ENCODE measurements at regions not wholly inside any gene's neighbourhood (a gene's known extent, or its start where the extent isn't known, plus 50 kb on each side); places are given as distances from the start of the nearest gene placed in this dataset.

DNA sequence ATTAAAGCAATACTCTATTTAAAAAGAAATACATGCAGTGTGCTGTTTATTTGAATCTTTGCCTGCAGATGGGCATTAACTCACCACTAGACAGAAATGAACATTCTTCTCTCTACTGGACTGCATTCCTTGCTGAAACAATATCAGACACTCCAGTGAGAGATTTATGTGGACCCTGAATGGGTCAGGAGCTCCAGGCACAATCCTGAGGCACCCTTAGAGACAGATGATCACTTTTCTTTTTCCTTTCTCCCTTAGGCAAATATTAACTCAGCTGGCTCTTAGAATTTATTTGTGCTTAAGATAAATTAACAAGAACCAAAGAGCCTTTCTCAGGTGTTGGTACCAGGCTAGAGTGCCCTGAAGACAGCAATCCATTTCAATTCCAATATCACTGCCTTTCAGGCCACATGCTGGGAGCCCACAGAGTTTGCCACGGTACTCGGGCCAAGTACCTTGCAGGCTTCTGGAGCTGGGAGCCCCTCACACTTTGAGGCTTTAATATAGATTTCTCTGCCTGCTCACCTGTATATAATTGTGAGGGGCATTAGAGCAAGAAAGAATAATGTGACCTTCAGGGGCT is 173.0 kb downstream of the EMP1 start:
- ATAC-seq (no peak), DNase-seq (no peak)
- TF ChIP-seq, protein P1, sequence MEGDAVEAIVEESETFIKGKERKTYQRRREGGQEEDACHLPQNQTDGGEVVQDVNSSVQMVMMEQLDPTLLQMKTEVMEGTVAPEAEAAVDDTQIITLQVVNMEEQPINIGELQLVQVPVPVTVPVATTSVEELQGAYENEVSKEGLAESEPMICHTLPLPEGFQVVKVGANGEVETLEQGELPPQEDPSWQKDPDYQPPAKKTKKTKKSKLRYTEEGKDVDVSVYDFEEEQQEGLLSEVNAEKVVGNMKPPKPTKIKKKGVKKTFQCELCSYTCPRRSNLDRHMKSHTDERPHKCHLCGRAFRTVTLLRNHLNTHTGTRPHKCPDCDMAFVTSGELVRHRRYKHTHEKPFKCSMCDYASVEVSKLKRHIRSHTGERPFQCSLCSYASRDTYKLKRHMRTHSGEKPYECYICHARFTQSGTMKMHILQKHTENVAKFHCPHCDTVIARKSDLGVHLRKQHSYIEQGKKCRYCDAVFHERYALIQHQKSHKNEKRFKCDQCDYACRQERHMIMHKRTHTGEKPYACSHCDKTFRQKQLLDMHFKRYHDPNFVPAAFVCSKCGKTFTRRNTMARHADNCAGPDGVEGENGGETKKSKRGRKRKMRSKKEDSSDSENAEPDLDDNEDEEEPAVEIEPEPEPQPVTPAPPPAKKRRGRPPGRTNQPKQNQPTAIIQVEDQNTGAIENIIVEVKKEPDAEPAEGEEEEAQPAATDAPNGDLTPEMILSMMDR (IDR thresholded peaks at IDR 0.05): no peak
- H3K27me3 ChIP-seq: peaks cover 0 to 14% (median 0%) of the 10 kb centered on the region in 7 donors
- no peak overlapping the region for H3K27ac ChIP-seq
- peaks cover 0 to 1% (median 0%) of the 10 kb centered on the region in 9 donors for H3K4me1 ChIP-seq
- no peak overlapping the region for H3K4me3 ChIP-seq
- WGBS, 2 donors: 92% methylated on average over 2 of the region's 2 CpGs
- intact Hi-C loops (cut with DNase I): loop anchor here in 5 of 10 donors (10.0 kb wide), 3 partner anchors 165 to 795 kb away; no protein-coding TSS in a partner anchor
- H3K9me3 ChIP-seq: peaks cover 0 to 3% (median 0%) of the 10 kb centered on the region in 11 donors
- no peaks in the 10 kb centered on the region for H3K36me3 ChIP-seq

DNA sequence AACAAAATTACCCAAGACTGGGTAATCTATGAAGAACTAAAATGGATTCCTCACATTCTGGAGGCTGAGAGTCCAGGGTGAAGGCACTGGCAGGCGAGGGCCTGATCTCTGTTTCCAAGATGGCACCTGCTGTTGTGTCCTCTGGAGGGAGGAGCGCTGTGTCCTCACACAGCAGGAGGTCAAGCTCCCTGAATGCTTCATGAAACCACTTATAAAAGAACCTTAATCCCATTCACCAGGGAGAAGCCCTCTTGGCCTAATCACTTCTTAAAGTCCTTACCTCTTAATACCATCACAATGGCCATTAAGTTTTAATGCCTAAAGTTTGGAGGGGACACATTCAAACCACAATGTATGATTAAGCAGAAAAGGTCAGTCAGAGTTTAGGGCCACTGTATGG is 172.4 kb downstream of the EMP1 start:
- no peak overlapping the region for H3K27ac ChIP-seq
- WGBS, 2 donors: 91 to 95% methylated on average over 2 of the region's 2 CpGs
- peaks cover 0 to 15% (median 0%) of the 10 kb centered on the region in 7 donors for H3K27me3 ChIP-seq
- intact Hi-C loops (cut with DNase I): loop anchor here in 5 of 10 donors (10.0 kb wide), 3 partner anchors 166 to 796 kb away; no protein-coding TSS in a partner anchor
- ATAC-seq (no peak), DNase-seq (no peak)
- no peak overlapping the region for H3K4me3 ChIP-seq
- H3K4me1 ChIP-seq: no peaks in the 10 kb centered on the region
- TF ChIP-seq, protein P1 (IDR thresholded peaks at IDR 0.05): no peak
- no peaks in the 10 kb centered on the region for H3K36me3 ChIP-seq
- H3K9me3 ChIP-seq: peaks cover 0 to 3% (median 0%) of the 10 kb centered on the region in 11 donors

DNA sequence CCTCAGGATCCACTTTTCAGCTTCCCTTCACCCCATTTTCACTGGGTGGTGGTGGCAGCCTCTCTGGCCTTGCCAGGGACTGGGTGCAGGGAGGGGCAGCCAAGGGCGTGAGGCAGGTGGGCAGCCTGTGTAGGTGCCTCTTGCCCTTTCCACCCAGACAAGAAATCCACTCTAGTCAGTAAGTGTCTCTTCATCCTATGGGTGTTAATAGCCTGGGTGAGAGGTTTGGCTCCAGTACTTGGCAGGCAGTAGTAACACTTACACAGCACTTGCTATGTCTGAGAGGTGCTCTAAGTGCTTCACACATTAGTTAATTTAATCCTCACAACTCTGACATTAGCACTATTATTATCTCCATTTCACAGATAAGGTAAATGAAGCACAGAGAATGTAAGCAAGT is 171.9 kb downstream of the EMP1 start:
- DNase-seq (no peak), ATAC-seq (peak in 3 of 8 donors; percentile 59 to 85 (median 64))
- WGBS, 2 donors: 61 to 64% methylated on average over 1 of the region's 1 CpG
- TF ChIP-seq, protein P1 (IDR thresholded peaks at IDR 0.05): no peak
- intact Hi-C loops (cut with DNase I): loop anchor here in 5 of 10 donors (10.0 kb wide), 3 partner anchors 166 to 796 kb away; no protein-coding TSS in a partner anchor
- H3K27me3 ChIP-seq: peaks cover 0 to 18% (median 0%) of the 10 kb centered on the region in 7 donors
- no peaks in the 10 kb centered on the region for H3K36me3 ChIP-seq
- no peaks in the 10 kb centered on the region for H3K4me1 ChIP-seq
- no peak overlapping the region for H3K27ac ChIP-seq
- no peak overlapping the region for H3K4me3 ChIP-seq
- peaks cover 0 to 3% (median 0%) of the 10 kb centered on the region in 11 donors for H3K9me3 ChIP-seq

DNA sequence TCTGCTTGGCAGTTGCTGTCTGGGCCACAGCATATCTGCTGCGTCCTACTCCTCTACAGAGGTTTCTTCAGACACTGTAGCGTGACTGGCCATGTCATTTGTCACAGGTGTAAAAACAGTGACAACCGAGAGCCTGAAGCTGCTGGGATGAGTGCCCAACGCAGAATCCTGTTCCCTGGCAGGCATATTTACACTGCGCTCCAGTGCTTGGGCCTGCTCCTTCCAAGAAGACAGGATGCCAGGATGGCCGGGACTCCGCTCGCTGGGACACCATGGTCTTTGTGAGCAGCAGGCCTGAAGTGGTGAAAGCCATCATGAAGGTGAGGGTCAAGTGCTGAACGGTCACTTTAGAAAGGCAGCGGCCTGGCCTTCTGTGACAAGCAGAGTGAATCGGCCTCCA is 171.4 kb downstream of the EMP1 start:
- no peak overlapping the region for H3K27ac ChIP-seq
- no peaks in the 10 kb centered on the region for H3K4me1 ChIP-seq
- peak in 4 of 8 donors; percentile 32 to 53 (median 36) for ATAC-seq
- H3K27me3 ChIP-seq: peaks cover 0 to 18% (median 0%) of the 10 kb centered on the region in 7 donors
- intact Hi-C loops (cut with DNase I): loop anchor here in 5 of 10 donors (10.0 kb wide), 3 partner anchors 167 to 797 kb away; no protein-coding TSS in a partner anchor
- TF ChIP-seq, protein P1 (IDR thresholded peaks at IDR 0.05): no peak
- 38 to 63% methylated on average over 11 of the region's 11 CpGs for WGBS, 2 donors
- no peaks in the 10 kb centered on the region for H3K36me3 ChIP-seq
- no peak overlapping the region for H3K4me3 ChIP-seq
- DNase-seq: no peak
- H3K9me3 ChIP-seq: peaks cover 0 to 3% (median 0%) of the 10 kb centered on the region in 11 donors
